ENCODE measurements at regions not wholly inside any gene's neighbourhood (a gene's known extent, or its start where the extent isn't known, plus 50 kb on each side); places are given as distances from the start of the nearest gene placed in this dataset.

GRCh38 chr4:99729186-99729585 lies 71.6 kb upstream of the C4orf54 start:
- peaks cover 0 to 15% (median 10%) of the 10 kb centered on the region in 5 donors for H3K27me3 Mint-ChIP-seq
- intact Hi-C loops (cut with micrococcal nuclease): no loop called here
- no peak for ATAC-seq
- no peak overlapping the region for H3K27ac Mint-ChIP-seq
- Histone ChIP-seq H3K36me3 (ENCODE audit: control insufficient read depth in 2 of 3, insufficient read depth in 3 of 3, low read length in 3 of 3) (no peaks in the 10 kb centered on the region), H3K4me1 (ENCODE audit: control insufficient read depth in 2 of 2, insufficient read depth in 2 of 2, low read length in 2 of 2) (no peaks in the 10 kb centered on the region), H3K27ac (ENCODE audit: low read depth, low read length) (no peak overlapping the region), H3K27me3 (ENCODE audit: control insufficient read depth in 2 of 2, insufficient read depth in 2 of 2, low read length in 2 of 2) (no peaks in the 10 kb centered on the region), H3K9me3 (ENCODE audit: control insufficient read depth in 2 of 3, low read length in 3 of 3) (no peaks in the 10 kb centered on the region), H3K4me3 (ENCODE audit: low read length) (no peak overlapping the region)
- DNase-seq: no peak
- H3K36me3 Mint-ChIP-seq: peaks cover 0 to 4% (median 0%) of the 10 kb centered on the region in 5 donors
- peaks cover 0 to 11% (median 0%) of the 10 kb centered on the region in 11 donors for H3K9me3 Mint-ChIP-seq
- H3K4me3 Mint-ChIP-seq: no peak overlapping the region
- ChIA-PET POLR2A (no interaction called here), CTCF (no interaction called here)
- no peaks in the 10 kb centered on the region for H3K4me1 Mint-ChIP-seq

GRCh38 chr4:99724067-99724466 lies 66.4 kb upstream of the C4orf54 start:
- no peak overlapping the region for H3K27ac Mint-ChIP-seq
- POLR2A ChIA-PET: no interaction called here
- Histone ChIP-seq H3K9me3 (ENCODE audit: control insufficient read depth in 2 of 3, low read length in 3 of 3) (no peaks in the 10 kb centered on the region), H3K36me3 (ENCODE audit: control insufficient read depth in 2 of 3, insufficient read depth in 3 of 3, low read length in 3 of 3) (no peaks in the 10 kb centered on the region), H3K4me1 (ENCODE audit: control insufficient read depth in 2 of 2, insufficient read depth in 2 of 2, low read length in 2 of 2) (no peaks in the 10 kb centered on the region), H3K27me3 (ENCODE audit: control insufficient read depth in 2 of 2, insufficient read depth in 2 of 2, low read length in 2 of 2) (no peaks in the 10 kb centered on the region), H3K27ac (ENCODE audit: low read depth, low read length) (no peak overlapping the region), H3K4me3 (ENCODE audit: low read length) (no peak overlapping the region)
- DNase-seq (no peak), ATAC-seq (no peak)
- no peaks in the 10 kb centered on the region for H3K36me3 Mint-ChIP-seq
- CTCF ChIA-PET: interaction anchor here (0.9 kb wide), 1 partner anchor 225 kb away, joined by 3 read pairs; no protein-coding TSS in a partner anchor
- H3K4me1 Mint-ChIP-seq: no peaks in the 10 kb centered on the region
- H3K27me3 Mint-ChIP-seq: peaks cover 0 to 13% (median 9%) of the 10 kb centered on the region in 5 donors
- H3K4me3 Mint-ChIP-seq: no peak overlapping the region
- H3K9me3 Mint-ChIP-seq: peaks cover 0 to 6% (median 0%) of the 10 kb centered on the region in 11 donors
- intact Hi-C loops (cut with micrococcal nuclease): loop anchor here in 1 of 2 donors (5.0 kb wide), 1 partner anchor 163 kb away; no protein-coding TSS in a partner anchor

GRCh38 chr4:99723612-99724011 lies 66.0 kb upstream of the C4orf54 start:
- H3K27me3 ChIP-seq (ENCODE audit: control insufficient read depth in 2 of 2, insufficient read depth in 2 of 2, low read length in 2 of 2): no peaks in the 10 kb centered on the region
- peaks cover 0 to 6% (median 0%) of the 10 kb centered on the region in 11 donors for H3K9me3 Mint-ChIP-seq
- intact Hi-C loops (cut with micrococcal nuclease): loop anchor here in 1 of 2 donors (5.0 kb wide), 1 partner anchor 164 kb away; no protein-coding TSS in a partner anchor
- no peak for ATAC-seq
- no peak overlapping the region for H3K27ac ChIP-seq (ENCODE audit: low read depth, low read length)
- CTCF ChIA-PET: interaction anchor here (0.9 kb wide), 1 partner anchor 225 kb away, joined by 3 read pairs; no protein-coding TSS in a partner anchor
- no peaks in the 10 kb centered on the region for H3K36me3 Mint-ChIP-seq
- H3K4me3 ChIP-seq (ENCODE audit: low read length): no peak overlapping the region
- DNase-seq: no peak
- no peaks in the 10 kb centered on the region for H3K4me1 Mint-ChIP-seq
- no peak overlapping the region for H3K4me3 Mint-ChIP-seq
- POLR2A ChIA-PET: no interaction called here
- H3K4me1 ChIP-seq (ENCODE audit: control insufficient read depth in 2 of 2, insufficient read depth in 2 of 2, low read length in 2 of 2): no peaks in the 10 kb centered on the region
- H3K36me3 ChIP-seq (ENCODE audit: control insufficient read depth in 2 of 3, insufficient read depth in 3 of 3, low read length in 3 of 3): no peaks in the 10 kb centered on the region
- peaks cover 0 to 13% (median 9%) of the 10 kb centered on the region in 5 donors for H3K27me3 Mint-ChIP-seq
- H3K27ac Mint-ChIP-seq: no peak overlapping the region
- no peaks in the 10 kb centered on the region for H3K9me3 ChIP-seq (ENCODE audit: control insufficient read depth in 2 of 3, low read length in 3 of 3)

GRCh38 chr4:99722725-99723124 lies 65.1 kb upstream of the C4orf54 start:
- Histone ChIP-seq H3K4me3 (ENCODE audit: low read length) (no peak overlapping the region), H3K27ac (ENCODE audit: low read depth, low read length) (no peak overlapping the region), H3K4me1 (ENCODE audit: control insufficient read depth in 2 of 2, insufficient read depth in 2 of 2, low read length in 2 of 2) (no peaks in the 10 kb centered on the region), H3K27me3 (ENCODE audit: control insufficient read depth in 2 of 2, insufficient read depth in 2 of 2, low read length in 2 of 2) (no peaks in the 10 kb centered on the region), H3K36me3 (ENCODE audit: control insufficient read depth in 2 of 3, insufficient read depth in 3 of 3, low read length in 3 of 3) (no peaks in the 10 kb centered on the region), H3K9me3 (ENCODE audit: control insufficient read depth in 2 of 3, low read length in 3 of 3) (no peaks in the 10 kb centered on the region)
- Mint-ChIP-seq H3K27ac (no peak overlapping the region), H3K27me3 (peaks cover 0 to 13% (median 9%) of the 10 kb centered on the region in 5 donors), H3K9me3 (peaks cover 0 to 6% (median 0%) of the 10 kb centered on the region in 11 donors), H3K4me1 (no peaks in the 10 kb centered on the region), H3K36me3 (no peaks in the 10 kb centered on the region), H3K4me3 (no peak overlapping the region)
- CTCF ChIA-PET: no interaction called here
- intact Hi-C loops (cut with micrococcal nuclease): loop anchor here in 1 of 2 donors (5.0 kb wide), 1 partner anchor 165 kb away; no protein-coding TSS in a partner anchor
- DNase-seq (no peak), ATAC-seq (no peak)
- POLR2A ChIA-PET: no interaction called here

GRCh38 chr4:99722006-99722405 lies 64.4 kb upstream of the C4orf54 start:
- ATAC-seq: no peak
- ChIA-PET POLR2A (no interaction called here), CTCF (no interaction called here)
- no peaks in the 10 kb centered on the region for H3K9me3 Mint-ChIP-seq
- H3K36me3 Mint-ChIP-seq: no peaks in the 10 kb centered on the region
- no peaks in the 10 kb centered on the region for H3K36me3 ChIP-seq (ENCODE audit: control insufficient read depth in 2 of 3, insufficient read depth in 3 of 3, low read length in 3 of 3)
- no peaks in the 10 kb centered on the region for H3K4me1 ChIP-seq (ENCODE audit: control insufficient read depth in 2 of 2, insufficient read depth in 2 of 2, low read length in 2 of 2)
- no peak overlapping the region for H3K4me3 Mint-ChIP-seq
- H3K27ac ChIP-seq (ENCODE audit: low read depth, low read length): no peak overlapping the region
- intact Hi-C loops (cut with micrococcal nuclease): loop anchor here in 1 of 2 donors (5.0 kb wide), 1 partner anchor 165 kb away; no protein-coding TSS in a partner anchor
- no peaks in the 10 kb centered on the region for H3K9me3 ChIP-seq (ENCODE audit: control insufficient read depth in 2 of 3, low read length in 3 of 3)
- H3K4me1 Mint-ChIP-seq: no peaks in the 10 kb centered on the region
- no peak overlapping the region for H3K27ac Mint-ChIP-seq
- peaks cover 0 to 13% (median 9%) of the 10 kb centered on the region in 5 donors for H3K27me3 Mint-ChIP-seq
- no peaks in the 10 kb centered on the region for H3K27me3 ChIP-seq (ENCODE audit: control insufficient read depth in 2 of 2, insufficient read depth in 2 of 2, low read length in 2 of 2)
- DNase-seq: no peak
- H3K4me3 ChIP-seq (ENCODE audit: low read length): no peak overlapping the region

- ChIA-PET CTCF (interaction anchor here (0.8 kb wide), 1 partner anchor 88 kb away, joined by 3 read pairs; no protein-coding TSS in a partner anchor), POLR2A (interaction anchor here (0.7 kb wide), 1 partner anchor 540 kb away, joined by 3 read pairs; no protein-coding TSS in a partner anchor)
- Histone ChIP-seq H3K36me3 (ENCODE audit: control insufficient read depth in 2 of 3, insufficient read depth in 3 of 3, low read length in 3 of 3) (no peaks in the 10 kb centered on the region), H3K4me3 (ENCODE audit: low read length) (no peak overlapping the region), H3K27me3 (ENCODE audit: control insufficient read depth in 2 of 2, insufficient read depth in 2 of 2, low read length in 2 of 2) (no peaks in the 10 kb centered on the region), H3K9me3 (ENCODE audit: control insufficient read depth in 2 of 3, low read length in 3 of 3) (no peaks in the 10 kb centered on the region), H3K4me1 (ENCODE audit: control insufficient read depth in 2 of 2, insufficient read depth in 2 of 2, low read length in 2 of 2) (no peaks in the 10 kb centered on the region), H3K27ac (ENCODE audit: low read depth, low read length) (no peak overlapping the region)
- no peaks in the 10 kb centered on the region for H3K9me3 Mint-ChIP-seq
- H3K27me3 Mint-ChIP-seq: peaks cover 0 to 18% (median 2%) of the 10 kb centered on the region in 5 donors
- ATAC-seq: no peak
- intact Hi-C loops (cut with micrococcal nuclease): loop anchor here in 1 of 2 donors (5.0 kb wide), 1 partner anchor 167 kb away; no protein-coding TSS in a partner anchor
- no peak overlapping the region for H3K27ac Mint-ChIP-seq
- H3K36me3 Mint-ChIP-seq: no peaks in the 10 kb centered on the region
- no peak overlapping the region for H3K4me3 Mint-ChIP-seq
- no peak for DNase-seq
- H3K4me1 Mint-ChIP-seq: no peaks in the 10 kb centered on the region
These were observed 62.6 kb upstream of the C4orf54 start for GRCh38 chr4:99720206-99720605.

- intact Hi-C loops (cut with micrococcal nuclease): no loop called here
- no peak overlapping the region for H3K27ac ChIP-seq (ENCODE audit: low read depth, low read length)
These were observed 59.4 kb upstream of the C4orf54 start for GRCh38 chr4:99716996-99717395.

More at GRCh38 chr4:99716996-99717395, 59.4 kb upstream of the C4orf54 start:
- peaks cover 0 to 11% (median 2%) of the 10 kb centered on the region in 5 donors for H3K27me3 Mint-ChIP-seq
- H3K36me3 Mint-ChIP-seq: no peaks in the 10 kb centered on the region
- DNase-seq (no peak), ATAC-seq (no peak)
- CTCF ChIA-PET: no interaction called here
- no peak overlapping the region for H3K27ac Mint-ChIP-seq
- Histone ChIP-seq H3K36me3 (ENCODE audit: control insufficient read depth in 2 of 3, insufficient read depth in 3 of 3, low read length in 3 of 3) (no peaks in the 10 kb centered on the region), H3K9me3 (ENCODE audit: control insufficient read depth in 2 of 3, low read length in 3 of 3) (no peaks in the 10 kb centered on the region), H3K27me3 (ENCODE audit: control insufficient read depth in 2 of 2, insufficient read depth in 2 of 2, low read length in 2 of 2) (no peaks in the 10 kb centered on the region), H3K4me3 (ENCODE audit: low read length) (no peak overlapping the region), H3K4me1 (ENCODE audit: control insufficient read depth in 2 of 2, insufficient read depth in 2 of 2, low read length in 2 of 2) (no peaks in the 10 kb centered on the region)
- no peak overlapping the region for H3K4me3 Mint-ChIP-seq
- POLR2A ChIA-PET: no interaction called here
- no peaks in the 10 kb centered on the region for H3K4me1 Mint-ChIP-seq
- peaks cover 0 to 4% (median 0%) of the 10 kb centered on the region in 11 donors for H3K9me3 Mint-ChIP-seq
